Non-pigmented ciliary epithelial cell (primary cell): ENCODE measurements at regions not wholly inside any gene's neighbourhood (a gene's known extent, or its start where the extent isn't known, plus 50 kb on each side); places are given as distances from the start of the nearest gene placed in this dataset.

Experiments used
- DNase-seq: peaks from one replicate; pipeline ENCODE4 v3.0.0-alpha.2; 2010; ENCODE audit warnings: low read depth

DNA sequence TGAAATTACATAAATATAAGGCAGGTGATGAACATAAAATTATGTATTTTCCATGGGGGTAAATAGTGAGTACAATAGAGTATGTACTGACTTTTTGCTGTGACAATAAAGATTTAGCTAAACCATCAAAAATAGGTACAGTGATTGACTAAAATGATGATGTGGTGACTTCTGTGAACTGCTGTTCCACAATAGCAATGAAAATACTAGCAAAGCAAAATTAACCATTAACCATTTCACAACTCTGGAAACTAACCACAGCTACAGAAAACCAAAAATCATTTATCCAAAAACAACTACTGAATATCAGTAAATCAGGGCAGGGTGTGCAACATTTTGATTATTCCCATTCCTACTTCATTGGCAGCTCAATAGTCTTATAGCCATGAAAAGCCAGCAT, 161.4 kb upstream of the GYPC start:
- DNase-seq = no peak

DNA sequence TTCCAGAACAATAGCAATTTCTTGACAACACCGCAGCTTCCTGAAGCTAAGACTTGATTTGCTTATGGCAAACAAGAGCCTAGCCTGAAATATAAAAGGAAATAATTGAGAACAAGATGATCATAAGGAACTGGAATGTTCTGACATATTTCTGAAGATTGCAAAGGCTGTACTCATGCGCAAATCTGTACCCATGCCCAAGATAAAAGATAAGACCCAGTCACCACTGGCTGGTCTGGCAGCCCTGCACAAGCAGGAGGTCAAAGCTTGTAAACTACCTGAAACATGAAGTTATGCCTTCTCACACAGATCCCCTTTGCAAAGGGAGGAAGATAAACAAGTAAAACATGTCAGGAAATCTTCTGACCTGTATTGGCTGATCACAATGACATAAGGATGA, 160.8 kb upstream of the GYPC start:
- DNase-seq = no peak

GRCh38 chr2:126496493-126496892, 159.5 kb upstream of the GYPC start:
- DNase-seq = no peak

DNA sequence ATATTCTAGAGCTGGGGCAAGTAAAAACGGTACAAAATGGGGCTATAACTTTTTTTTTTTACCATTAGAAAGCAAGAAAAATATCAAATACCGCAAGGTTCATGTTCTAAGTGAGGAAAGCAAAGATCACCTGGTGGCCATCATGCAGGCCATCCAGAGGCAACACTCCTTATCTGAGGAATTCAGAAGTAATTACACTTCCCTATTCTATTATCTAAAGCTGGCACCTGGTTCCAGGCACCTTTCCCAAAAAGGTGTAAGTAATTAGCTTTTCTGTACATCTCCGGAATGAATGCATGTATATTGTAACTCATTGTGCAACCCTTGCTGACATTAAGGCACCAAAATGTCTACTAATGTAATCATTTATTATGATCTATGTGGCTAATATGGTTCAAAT, 152.5 kb upstream of the GYPC start:
- no peak for DNase-seq

DNA sequence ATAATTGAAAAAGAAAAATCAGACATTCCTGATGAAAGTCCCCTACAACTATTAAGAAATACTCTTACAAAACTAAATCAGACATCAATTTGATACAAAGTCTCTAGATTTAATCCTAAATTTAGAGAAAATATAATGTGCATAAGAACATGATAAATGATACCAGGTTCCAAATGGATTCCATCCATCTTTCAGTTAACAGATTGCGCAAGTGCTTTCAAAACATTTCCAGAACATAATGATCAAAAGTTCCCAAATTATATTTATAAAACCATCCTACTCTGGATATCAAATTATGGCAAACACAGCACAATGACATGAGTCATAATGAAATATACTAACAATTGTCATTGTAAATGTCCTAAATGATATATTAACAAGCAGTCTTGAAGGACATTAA, 151.0 kb upstream of the GYPC start:
- DNase-seq = no peak

DNA sequence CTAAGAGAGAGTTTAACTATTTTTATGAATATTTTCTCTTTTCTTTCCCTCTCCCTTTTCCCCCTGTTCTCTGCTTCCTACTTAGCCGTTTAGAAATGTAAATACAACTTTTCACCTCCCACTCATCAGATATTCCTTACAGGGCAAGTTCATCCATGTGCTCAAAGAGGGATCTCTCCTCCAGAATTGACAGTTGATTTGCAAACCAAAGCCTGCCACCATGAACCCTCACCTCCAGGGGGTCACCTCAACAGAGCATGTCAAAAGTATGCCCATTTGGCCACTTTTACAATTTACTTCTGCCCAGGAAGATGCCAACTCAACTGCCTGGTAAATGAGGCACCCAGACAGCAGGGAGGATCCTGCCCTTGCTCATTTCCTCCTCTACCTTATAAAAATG, 149.2 kb upstream of the GYPC start:
- no peak for DNase-seq

- DNase-seq = no peak
These were observed 148.5 kb upstream of the GYPC start for GRCh38 chr2:126507425-126507911.

DNA sequence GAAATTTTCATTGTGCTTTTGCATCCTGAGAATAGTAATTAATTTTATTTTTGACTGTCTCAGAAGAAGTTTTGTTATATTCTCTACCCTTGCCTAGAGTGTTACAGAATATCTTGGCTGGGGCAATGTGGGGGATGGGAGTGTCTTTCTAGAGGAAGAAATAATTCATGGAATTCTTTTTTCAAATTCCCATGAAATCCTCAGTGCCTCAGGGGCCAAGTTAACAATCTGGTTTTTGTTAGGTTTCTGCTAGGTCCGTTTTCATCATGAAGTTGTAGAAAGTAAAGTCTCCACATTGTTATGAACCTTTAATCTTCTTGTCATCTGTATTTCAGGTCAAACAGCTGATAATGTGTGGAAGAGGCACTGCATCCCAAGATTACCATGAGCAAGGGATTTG, 145.6 kb upstream of the GYPC start:
- DNase-seq = no peak

DNA sequence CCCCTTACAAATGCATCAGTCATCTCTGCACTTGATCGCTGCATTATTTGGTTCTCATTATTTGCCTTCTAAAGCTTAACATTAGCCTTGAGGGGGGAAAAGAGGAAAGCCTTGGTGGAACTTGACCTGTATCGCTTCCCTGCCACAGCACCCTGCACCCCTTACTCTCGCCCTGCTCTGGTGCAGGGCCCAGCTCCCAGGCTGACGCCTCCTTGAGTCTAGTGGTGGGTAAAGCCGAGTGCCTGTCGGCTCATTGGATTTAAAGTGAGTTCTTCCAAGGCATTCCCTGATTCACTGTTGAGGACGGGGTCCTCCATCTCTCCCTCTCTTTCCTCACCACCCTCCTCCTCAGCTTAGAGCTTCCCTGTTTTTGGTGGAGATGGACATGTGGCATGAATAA, 145.0 kb upstream of the GYPC start:
- no peak for DNase-seq

DNA sequence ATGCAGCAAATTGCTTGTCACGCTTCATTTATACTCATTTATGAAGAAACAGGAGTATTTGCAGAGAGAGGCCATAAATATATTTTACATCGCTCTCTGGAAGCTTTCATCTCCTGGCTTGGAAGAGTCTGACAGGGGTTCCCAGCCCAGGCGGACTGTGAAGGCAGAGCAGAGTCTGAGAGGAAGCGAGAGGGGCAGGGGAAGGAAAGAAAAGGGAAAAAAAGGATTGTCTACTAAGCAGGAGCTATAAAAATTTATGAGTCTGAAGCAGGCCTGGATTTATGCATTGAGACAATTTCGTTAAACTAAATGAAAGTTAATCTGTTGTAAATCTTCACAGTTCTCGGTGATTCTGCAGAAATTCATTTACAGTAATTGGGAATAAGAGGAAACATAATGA, 143.9 kb upstream of the GYPC start:
- no peak for DNase-seq

- no peak for DNase-seq
These were observed 142.9 kb upstream of the GYPC start for GRCh38 chr2:126513033-126513432.

DNA sequence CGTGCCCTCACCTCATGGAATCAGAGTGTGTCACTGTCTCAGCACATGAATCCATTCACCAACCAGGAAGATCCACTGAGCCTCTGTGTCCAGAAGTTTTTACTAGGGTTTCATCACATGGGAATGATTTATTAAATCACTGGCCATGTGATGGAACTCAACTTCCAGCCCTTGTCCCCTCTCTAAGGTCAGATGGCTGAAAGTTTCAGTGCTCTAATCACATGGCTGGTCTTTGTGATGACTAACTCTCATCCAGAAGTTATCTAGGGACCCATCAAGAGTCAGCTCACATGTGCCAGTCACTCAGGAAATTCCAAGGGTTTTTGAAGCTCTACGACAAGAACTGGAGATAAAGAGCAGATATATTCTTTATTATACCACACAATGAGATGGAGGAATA, 140.5 kb upstream of the GYPC start:
- no peak for DNase-seq

DNA sequence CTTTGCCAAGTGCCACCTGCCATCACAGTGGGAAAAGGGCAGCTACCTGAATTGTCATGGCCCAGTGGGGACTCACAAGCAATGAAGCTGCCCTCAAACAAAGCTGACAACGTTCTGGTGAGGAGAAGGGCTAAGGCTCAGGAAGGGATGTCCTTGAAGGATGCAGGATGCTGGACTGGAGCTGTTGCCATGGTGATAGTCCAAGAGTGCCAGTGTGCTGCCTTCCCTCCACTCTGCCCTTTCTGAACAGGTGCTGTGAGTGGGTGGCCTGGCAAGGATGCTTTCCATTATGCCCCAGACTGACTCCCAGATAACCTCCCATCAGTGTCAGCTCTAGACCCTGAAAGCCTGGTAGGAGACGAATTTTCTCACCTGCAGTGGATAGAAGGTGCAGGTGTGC, 137.8 kb upstream of the GYPC start:
- no peak for DNase-seq

GRCh38 chr2:126527836-126528490, 128.0 kb upstream of the GYPC start:
- DNase-seq = no peak

GRCh38 chr2:126531029-126531428, 124.9 kb upstream of the GYPC start:
- DNase-seq = no peak

- no peak for DNase-seq
These were observed 121.5 kb upstream of the GYPC start for GRCh38 chr2:126534478-126534877.

DNA sequence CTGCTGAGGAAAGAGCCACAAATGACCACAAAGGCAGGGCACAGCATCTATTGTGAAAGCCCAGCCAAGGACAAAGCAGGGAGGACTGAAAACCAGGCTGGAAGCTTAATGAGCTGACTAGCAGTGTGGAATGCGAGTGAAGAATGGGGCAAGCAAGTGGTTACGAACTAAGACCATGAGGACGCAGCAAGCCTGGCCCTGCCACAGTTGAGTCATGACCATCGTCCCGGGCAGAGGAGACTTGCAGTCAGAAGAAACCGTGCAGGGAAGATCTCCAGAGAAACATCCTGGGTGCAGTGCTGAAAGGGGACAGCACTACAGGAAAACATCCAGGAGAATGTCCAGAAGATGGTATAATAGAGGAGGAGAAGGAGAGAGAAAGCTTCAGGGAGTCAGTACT, 120.5 kb upstream of the GYPC start:
- no peak for DNase-seq

GRCh38 chr2:126536605-126537200, 119.3 kb upstream of the GYPC start:
- no peak for DNase-seq

GRCh38 chr2:126539101-126539500, 116.9 kb upstream of the GYPC start:
- no peak for DNase-seq

DNA sequence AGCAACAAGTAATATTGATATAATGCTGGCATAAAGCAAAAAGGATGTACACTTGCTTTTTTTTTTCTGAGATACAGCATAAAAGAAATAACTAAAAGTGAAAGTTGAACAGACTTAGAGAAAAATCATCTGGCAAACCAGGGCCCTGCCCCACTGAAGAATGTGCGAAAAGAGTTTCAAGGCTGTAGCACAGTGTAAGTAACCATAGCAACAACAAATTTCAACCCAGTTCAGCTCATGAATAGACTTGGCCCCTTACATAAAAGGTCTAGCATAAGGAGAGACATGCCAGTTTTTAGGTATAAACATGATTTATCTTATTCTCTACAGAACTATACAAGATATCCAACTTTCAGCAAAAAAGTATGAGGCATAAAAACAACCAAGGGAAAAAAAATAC, 113.7 kb upstream of the GYPC start:
- DNase-seq = no peak

GRCh38 chr2:126543081-126543480, 112.9 kb upstream of the GYPC start:
- no peak for DNase-seq

GRCh38 chr2:126558029-126558428, 97.9 kb upstream of the GYPC start:
- no peak for DNase-seq

GRCh38 chr2:126568734-126569133, 87.2 kb upstream of the GYPC start:
- no peak for DNase-seq

GRCh38 chr2:126571403-126571802, 84.6 kb upstream of the GYPC start:
- no peak for DNase-seq
